IMR-90 (cell line): ENCODE measurements at regions not wholly inside any gene's neighbourhood (a gene's known extent, or its start where the extent isn't known, plus 50 kb on each side); places are given as distances from the start of the nearest gene placed in this dataset.

Experiments used
- ATAC-seq: fragments of 200-7000 bp; cut with Tn5 transposase; 2 replicates; pipeline ENCODE4 v1.9.1; 2020; ENCODE audit warnings: low read depth, mild to moderate bottlenecking, moderate library complexity
- BruUV-seq: library from RNA; stranded (reverse); fragments of 400-500 nt; replicated peaks from 2 replicates; lab custom pipeline; 2021; lab: Mats Ljungman, UMichigan
- CTCF ChIA-PET: fragments of 300-600 bp; formaldehyde crosslinking; extraction: SDS; loops from one replicate; lab custom pipeline; 2021; ENCODE audit warnings: antibody characterized with exemption; lab: Yijun Ruan, JAX
- POLR2A ChIA-PET: fragments of 300-600 bp; sonication (Branson Sonifier 250); formaldehyde crosslinking; loops from one replicate; lab custom pipeline; 2022; ENCODE audit warnings: antibody characterized with exemption; ENCODE audit not compliant: unreplicated experiment; lab: Charles Lee
- DNase-seq: peaks from one replicate; pipeline ENCODE4 v3.0.0; 2013
- H2AFZ ChIP-seq: replicated peaks from 2 replicates; pipeline ENCODE3; 2013; ENCODE audit warnings: low read length, mild to moderate bottlenecking; ENCODE audit not compliant: poor library complexity
- H2AK5ac ChIP-seq: 2 replicates; pipeline ENCODE4 v1.6.1; 2013; ENCODE audit warnings: low read depth, low read length, inconsistent platforms
- H2AK9ac ChIP-seq: replicated peaks from 2 replicates; pipeline ENCODE3; 2013; ENCODE audit warnings: mild to moderate bottlenecking, low read depth, low read length, moderate library complexity; ENCODE audit not compliant: poor library complexity
- H2BK120ac ChIP-seq: 2 replicates; pipeline ENCODE4 v1.6.1; 2013; ENCODE audit warnings: low read depth, low read length, inconsistent platforms
- H2BK15ac ChIP-seq: 3 replicates; pipeline ENCODE4 v1.6.1; 2013; ENCODE audit warnings: low read depth, low read length, inconsistent platforms
- H2BK20ac ChIP-seq: 2 replicates; pipeline ENCODE4 v1.6.1; 2013; ENCODE audit warnings: low read depth, mild to moderate bottlenecking, inconsistent platforms, low read length, moderate library complexity
- H2BK5ac ChIP-seq: 2 replicates; pipeline ENCODE4 v1.6.1; 2013; ENCODE audit warnings: mild to moderate bottlenecking, low read depth, low read length, inconsistent platforms; ENCODE audit not compliant: poor library complexity, severe bottlenecking
- H3K14ac ChIP-seq: replicated peaks from 2 replicates; pipeline ENCODE4 v1.6.1; 2013; ENCODE audit warnings: low read depth, low read length, inconsistent platforms
- H3K18ac ChIP-seq: 2 replicates; pipeline ENCODE4 v1.6.1; 2013; ENCODE audit warnings: low read depth, low read length, control low read depth
- H3K23ac ChIP-seq: 2 replicates; pipeline ENCODE4 v1.6.1; 2013; ENCODE audit warnings: low read depth, low read length, inconsistent platforms
- H3K27ac ChIP-seq: 2 replicates; pipeline ENCODE4 v1.5.1; 2013; ENCODE audit warnings: mild to moderate bottlenecking, control low read depth, low read length; ENCODE audit not compliant: insufficient read depth
- H3K27me3 ChIP-seq: 2 replicates; pipeline ENCODE4 v1.6.1; 2013; ENCODE audit warnings: low read length; ENCODE audit not compliant: control insufficient read depth, insufficient read depth
- H3K36me3 ChIP-seq: 2 replicates; pipeline ENCODE4 v1.6.1; 2013; ENCODE audit warnings: low read length, mixed read lengths; ENCODE audit not compliant: control insufficient read depth, insufficient read depth
- H3K4ac ChIP-seq: 2 replicates; pipeline ENCODE4 v1.6.1; 2013; ENCODE audit warnings: low read depth, low read length, inconsistent platforms
- H3K4me1 ChIP-seq: 2 replicates; pipeline ENCODE4 v1.6.1; 2013; ENCODE audit warnings: low read length, mixed read lengths; ENCODE audit not compliant: control insufficient read depth, insufficient read depth
- H3K4me2 ChIP-seq: 2 replicates; pipeline ENCODE4 v1.6.1; 2013; ENCODE audit warnings: low read depth, mild to moderate bottlenecking, control low read depth, low read length, moderate library complexity
- H3K4me3 ChIP-seq: 2 replicates; pipeline ENCODE4 v1.5.1; 2013; ENCODE audit warnings: low read depth, mild to moderate bottlenecking, control low read depth, low read length, moderate library complexity; ENCODE audit not compliant: insufficient read depth
- H3K56ac ChIP-seq: 2 replicates; pipeline ENCODE4 v1.6.1; 2013; ENCODE audit warnings: low read length, inconsistent platforms; ENCODE audit not compliant: insufficient read depth; ENCODE audit errors: extremely low read depth
- H3K79me1 ChIP-seq, 2 experiments: 2 replicates each; pipeline ENCODE4 v1.6.1; 2013; ENCODE audit warnings: low read length in 2 of 2, inconsistent platforms in 1 of 2, low read depth in 1 of 2
- H3K9ac ChIP-seq: 2 replicates; pipeline ENCODE4 v1.6.1; 2013; ENCODE audit warnings: low read depth, low read length, control low read depth
- H3K9me1 ChIP-seq: 2 replicates; pipeline ENCODE4 v1.6.1; 2013; ENCODE audit warnings: low read length, inconsistent platforms; ENCODE audit not compliant: insufficient read depth
- H3K9me3 ChIP-seq: 2 replicates; pipeline ENCODE4 v1.6.1; 2013; ENCODE audit warnings: low read length; ENCODE audit not compliant: control insufficient read depth, insufficient read depth
- H4K20me1 ChIP-seq: 2 replicates; pipeline ENCODE4 v1.6.1; 2013; ENCODE audit warnings: low read length, inconsistent platforms; ENCODE audit not compliant: insufficient read depth
- H4K5ac ChIP-seq: 2 replicates; pipeline ENCODE4 v1.6.1; 2013; ENCODE audit warnings: mild to moderate bottlenecking, low read depth, low read length, control low read depth
- H4K8ac ChIP-seq, 2 experiments: 2 replicates each; pipeline ENCODE4 v1.6.1; 2013; ENCODE audit warnings: low read depth in 2 of 2, low read length in 2 of 2, control low read depth in 1 of 2, inconsistent platforms in 1 of 2
- H4K91ac ChIP-seq: 2 replicates; pipeline ENCODE4 v1.6.1; 2013; ENCODE audit warnings: low read depth, low read length, inconsistent platforms; ENCODE audit not compliant: insufficient read depth
- CEBPB ChIP-seq: IDR thresholded peaks from 2 replicates; pipeline ENCODE4 v1.6.1; 2012; ENCODE audit warnings: low read depth, low read length, improper control_type of control experiment
- ELK1 ChIP-seq: fragments of 150-350 bp; IDR thresholded peaks from 2 replicates; pipeline ENCODE4 v1.6.1; 2016; ENCODE audit warnings: low read depth, mild to moderate bottlenecking, low read length, moderate library complexity, borderline replicate concordance
- FOS ChIP-seq: fragments of 150-350 bp; IDR thresholded peaks from 2 replicates; pipeline ENCODE4 v1.6.1; 2016; ENCODE audit warnings: low read depth, low read length
- MAZ ChIP-seq: IDR thresholded peaks from 2 replicates; pipeline ENCODE4 v1.6.1; 2012; ENCODE audit warnings: low read depth, mild to moderate bottlenecking, low read length, improper control_type of control experiment, moderate library complexity, borderline replicate concordance
- NFE2L2 ChIP-seq: fragments of 150-350 bp; IDR thresholded peaks from 2 replicates; pipeline ENCODE4 v1.6.1; 2016; ENCODE audit warnings: low read depth, mild to moderate bottlenecking, low read length
- POLR2A ChIP-seq: IDR thresholded peaks from 2 replicates; pipeline ENCODE4 v1.6.1; 2012; ENCODE audit warnings: mild to moderate bottlenecking, low read depth, low read length
- RAD21 ChIP-seq: IDR thresholded peaks from 2 replicates; pipeline ENCODE4 v1.6.1; 2012; ENCODE audit warnings: low read length, improper control_type of control experiment
- RCOR1 ChIP-seq: IDR thresholded peaks from 2 replicates; pipeline ENCODE4 v1.6.1; 2012; ENCODE audit warnings: mild to moderate bottlenecking, low read length, improper control_type of control experiment; ENCODE audit not compliant: insufficient replicate concordance
- RFX5 ChIP-seq: IDR thresholded peaks from 2 replicates; pipeline ENCODE4 v1.8.0; 2012; ENCODE audit warnings: low read depth, mild to moderate bottlenecking, low read length, moderate library complexity
- WGBS, 2 experiments: methylation state at CpG; one replicate each; pipeline versions ENCODE4 v1.1.5 to v1.1.7; 2013; ENCODE audit warnings: missing lambda C conversion rate in 2 of 2; ENCODE audit not compliant: insufficient read length in 1 of 2; ENCODE audit errors: extremely low coverage in 2 of 2; 5-methylcytosine and 5-hydroxymethylcytosine counted together
- dilution Hi-C: fragments of 300-500 bp; cut with HindIII; formaldehyde crosslinking; loops from one replicate; pipeline ENCODE4 v1.14.3; 2018; ENCODE audit warnings: low sequenced_read_pairs; ENCODE audit not compliant: unreplicated experiment
- in situ Hi-C: fragments of 300-500 bp; cut with MboI; formaldehyde crosslinking; loops from 3 replicates; pipeline ENCODE4 v1.14.3; 2019; ENCODE audit warnings: low sequenced_read_pairs, inconsistent platforms, mixed read lengths
- intact Hi-C: fragments of 100-400 bp; cut with micrococcal nuclease; formaldehyde crosslinking; loops from 2 replicates; pipeline ENCODE4 v1.10.0; 2022
- TF ChIP-seq, protein P1 (sequence below): fragments of 150-350 bp; IDR thresholded peaks from 2 replicates; pipeline ENCODE4 v1.6.1; 2017; ENCODE audit warnings: mild to moderate bottlenecking, antibody characterized with exemption, low read length, low read depth

DNA sequence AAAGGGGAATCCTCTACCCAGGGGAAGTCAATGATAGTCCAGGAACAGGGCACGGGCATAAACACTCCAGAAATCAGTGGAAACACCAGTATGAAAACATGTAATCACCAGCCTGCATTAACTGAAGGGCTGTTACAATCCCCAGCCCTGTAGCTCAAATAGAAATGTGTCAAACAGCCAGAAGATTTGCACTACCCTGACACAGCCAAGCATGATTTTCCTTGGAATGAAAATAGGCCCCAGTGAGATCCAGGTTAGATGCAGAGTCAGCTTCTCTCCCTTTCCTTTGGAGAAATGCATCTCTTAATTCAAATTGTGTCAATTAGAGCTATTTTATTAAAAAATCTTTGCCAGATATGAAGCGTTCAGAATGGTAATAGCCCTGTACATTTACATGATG, 158.1 kb downstream of the RPS29 start:
- no peak overlapping the region for H2AK5ac ChIP-seq
- no peak overlapping the region for H3K9ac ChIP-seq
- ChIA-PET POLR2A (interaction anchor here (0.5 kb wide), 1 partner anchor 204 kb away, joined by 7 read pairs; no protein-coding TSS in a partner anchor), CTCF (interaction anchor here (1.0 kb wide), 1 partner anchor 122 kb away, joined by 3 read pairs; no protein-coding TSS in a partner anchor)
- H3K79me1 ChIP-seq = no peaks in the 10 kb centered on the region
- intact Hi-C loops (no loop called here), dilution Hi-C loops (no loop called here), in situ Hi-C loops (no loop called here)
- no peak overlapping the region for H3K27ac ChIP-seq
- no peak overlapping the region for H3K14ac ChIP-seq
- H3K4me3 ChIP-seq = no peak overlapping the region
- H4K91ac ChIP-seq = no peak overlapping the region
- H2BK120ac ChIP-seq = no peak overlapping the region
- no peaks in the 10 kb centered on the region for H3K27me3 ChIP-seq
- no peaks in the 10 kb centered on the region for H3K9me3 ChIP-seq
- H3K18ac ChIP-seq = no peak overlapping the region
- H3K4me2 ChIP-seq = no peak overlapping the region
- H2BK15ac ChIP-seq = no peak overlapping the region
- H2AFZ ChIP-seq = no peak overlapping the region
- TF ChIP-seq RAD21 = no peak
- no peak for TF ChIP-seq MAZ
- TF ChIP-seq POLR2A = no peak
- no peak for TF ChIP-seq CEBPB
- no peak for TF ChIP-seq RFX5
- no peak for TF ChIP-seq NFE2L2
- no peak for TF ChIP-seq FOS
- TF ChIP-seq, protein P1, sequence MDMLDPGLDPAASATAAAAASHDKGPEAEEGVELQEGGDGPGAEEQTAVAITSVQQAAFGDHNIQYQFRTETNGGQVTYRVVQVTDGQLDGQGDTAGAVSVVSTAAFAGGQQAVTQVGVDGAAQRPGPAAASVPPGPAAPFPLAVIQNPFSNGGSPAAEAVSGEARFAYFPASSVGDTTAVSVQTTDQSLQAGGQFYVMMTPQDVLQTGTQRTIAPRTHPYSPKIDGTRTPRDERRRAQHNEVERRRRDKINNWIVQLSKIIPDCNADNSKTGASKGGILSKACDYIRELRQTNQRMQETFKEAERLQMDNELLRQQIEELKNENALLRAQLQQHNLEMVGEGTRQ = no peak
- TF ChIP-seq ELK1 = no peak
- no peak for TF ChIP-seq RCOR1
- no peak overlapping the region for H3K23ac ChIP-seq
- H3K36me3 ChIP-seq = no peaks in the 10 kb centered on the region
- no peak overlapping the region for H2AK9ac ChIP-seq
- H2BK5ac ChIP-seq = no peak overlapping the region
- no peaks in the 10 kb centered on the region for H3K4me1 ChIP-seq
- no CpG with 5 or more reads among the region's 2 CpGs for WGBS, 2 experiments
- no peak for ATAC-seq
- no peak overlapping the region for H4K8ac ChIP-seq
- no TSS peak for BruUV-seq
- no peak overlapping the region for H3K56ac ChIP-seq
- H4K20me1 ChIP-seq = no peaks in the 10 kb centered on the region
- H3K4ac ChIP-seq = no peak overlapping the region
- H4K5ac ChIP-seq = no peak overlapping the region
- DNase-seq = no peak
- no peak overlapping the region for H2BK20ac ChIP-seq
- H3K9me1 ChIP-seq = no peaks in the 10 kb centered on the region
